ENCODE measurements at regions not wholly inside any gene's neighbourhood (a gene's known extent, or its start where the extent isn't known, plus 50 kb on each side); places are given as distances from the start of the nearest gene placed in this dataset.

- TF ChIP-seq, protein P1, sequence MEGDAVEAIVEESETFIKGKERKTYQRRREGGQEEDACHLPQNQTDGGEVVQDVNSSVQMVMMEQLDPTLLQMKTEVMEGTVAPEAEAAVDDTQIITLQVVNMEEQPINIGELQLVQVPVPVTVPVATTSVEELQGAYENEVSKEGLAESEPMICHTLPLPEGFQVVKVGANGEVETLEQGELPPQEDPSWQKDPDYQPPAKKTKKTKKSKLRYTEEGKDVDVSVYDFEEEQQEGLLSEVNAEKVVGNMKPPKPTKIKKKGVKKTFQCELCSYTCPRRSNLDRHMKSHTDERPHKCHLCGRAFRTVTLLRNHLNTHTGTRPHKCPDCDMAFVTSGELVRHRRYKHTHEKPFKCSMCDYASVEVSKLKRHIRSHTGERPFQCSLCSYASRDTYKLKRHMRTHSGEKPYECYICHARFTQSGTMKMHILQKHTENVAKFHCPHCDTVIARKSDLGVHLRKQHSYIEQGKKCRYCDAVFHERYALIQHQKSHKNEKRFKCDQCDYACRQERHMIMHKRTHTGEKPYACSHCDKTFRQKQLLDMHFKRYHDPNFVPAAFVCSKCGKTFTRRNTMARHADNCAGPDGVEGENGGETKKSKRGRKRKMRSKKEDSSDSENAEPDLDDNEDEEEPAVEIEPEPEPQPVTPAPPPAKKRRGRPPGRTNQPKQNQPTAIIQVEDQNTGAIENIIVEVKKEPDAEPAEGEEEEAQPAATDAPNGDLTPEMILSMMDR (IDR thresholded peaks at IDR 0.05): no peak
- no peak for TF ChIP-seq POLR2A (IDR thresholded peaks at IDR 0.05)
Measured at GRCh38 chr16:77590707-77591106, 131.6 kb upstream of the NUDT7 start.
